Body of pancreas (tissue), 4 donors: ENCODE measurements at regions not wholly inside any gene's neighbourhood (a gene's known extent, or its start where the extent isn't known, plus 50 kb on each side); places are given as distances from the start of the nearest gene placed in this dataset.

Experiments used
- ATAC-seq: fragments of 150-250 bp; one replicate; pipeline ENCODE4 v1.9.1; 2016
- DNase-seq, 4 donors: peaks; one replicate each; pipeline ENCODE4 v3.0.0-alpha.2; 2019
- H3K27ac ChIP-seq, 4 donors: fragments of 200-600 bp; sonication (generic); 1 replicate in 3 of 4; 2 replicates in 1 of 4; pipeline versions ENCODE4 v1.5.1 to v1.6.1; 2016 to 2019; ENCODE audit warnings: mild to moderate bottlenecking in 1 of 4, mixed read lengths in 1 of 4, moderate library complexity in 1 of 4
- H3K27me3 ChIP-seq, 2 donors: fragments of 200-600 bp; sonication (generic); one replicate each; pipeline ENCODE4 v1.6.0; 2016; ENCODE audit warnings: mild to moderate bottlenecking in 1 of 2
- H3K36me3 ChIP-seq, 2 donors: fragments of 200-600 bp; sonication (generic); replicated peaks in 1 of 2; 2 replicates each; pipeline ENCODE4 v1.5.1; 2016; ENCODE audit warnings: low read depth in 2 of 2; ENCODE audit not compliant: insufficient read depth in 1 of 2
- H3K4me1 ChIP-seq: fragments of 200-600 bp; sonication (generic); one replicate; pipeline ENCODE4 v1.6.0; 2016
- H3K4me3 ChIP-seq, 2 donors: fragments of 200-600 bp; sonication (generic); 1 replicate in 1 of 2; 2 replicates in 1 of 2; pipeline ENCODE4 v1.5.1; 2016 to 2019
- H3K9me3 ChIP-seq, 3 donors: fragments of 200-600 bp; sonication (generic); 1 replicate in 2 of 3; 2 replicates in 1 of 3; pipeline ENCODE4 v1.5.1; 2016
- CTCF ChIP-seq, 7 experiments: fragments of 450-650 bp in 4 of 7; fragments of 200-600 bp in 3 of 7; sonication (generic) in 3 of 7; IDR thresholded peaks; one replicate each; pipeline ENCODE4 v1.5.1; 2016 to 2019; ENCODE audit warnings: antibody characterized with exemption in 7 of 7
- POLR2A ChIP-seq, 3 donors: fragments of 450-650 bp; IDR thresholded peaks; one replicate each; pipeline ENCODE4 v1.6.1; 2016; ENCODE audit warnings: antibody characterized with exemption in 3 of 3, mild to moderate bottlenecking in 2 of 3
- WGBS, 2 donors: methylation state at CpG; one replicate each; pipeline ENCODE4 v1.1.5; 2017; 5-methylcytosine and 5-hydroxymethylcytosine counted together
- intact Hi-C: fragments of 100-400 bp; cut with DNase I; formaldehyde crosslinking; loops from one replicate; pipeline ENCODE4 v1.15.1; 2023

- ATAC-seq (peak; percentile 30), DNase-seq (peak in 1 of 4 donors; percentile 13)
- H3K27ac ChIP-seq = peak overlapping the region in 1 of 4 donors; percentile 64
Observed at GRCh38 chr1:29984862-29985605, 738.4 kb downstream of the MATN1 start.

GRCh38 chr1:29984166-29984861 is 739.1 kb downstream of the MATN1 start:
- Histone ChIP-seq H3K9me3 (no peaks in the 10 kb centered on the region), H3K4me3 (no peak overlapping the region), H3K27me3 (no peaks in the 10 kb centered on the region), H3K27ac (peak overlapping the region in 1 of 4 donors; percentile 64), H3K36me3 (no peaks in the 10 kb centered on the region), H3K4me1 (peaks cover 17% of the 10 kb centered on the region)
- intact Hi-C loops = no loop called here
- 37 to 49% methylated on average over 11 of the region's 11 CpGs for WGBS, 2 donors
- DNase-seq (peak in 1 of 4 donors; percentile 35), ATAC-seq (no peak)
- TF ChIP-seq POLR2A (IDR thresholded peaks at IDR 0.05) (no peak), CTCF (IDR thresholded peaks at IDR 0.05) (no peak)

More at GRCh38 chr1:29984862-29985605, 738.4 kb downstream of the MATN1 start:
- peaks cover 17% of the 10 kb centered on the region for H3K4me1 ChIP-seq
- intact Hi-C loops = no loop called here
- no peak for TF ChIP-seq CTCF (IDR thresholded peaks at IDR 0.05)
- no peak for TF ChIP-seq POLR2A (IDR thresholded peaks at IDR 0.05)
- H3K9me3 ChIP-seq = no peaks in the 10 kb centered on the region
- H3K4me3 ChIP-seq = no peak overlapping the region
- WGBS, 2 donors = 31 to 35% methylated on average over 7 of the region's 7 CpGs
- H3K36me3 ChIP-seq = no peaks in the 10 kb centered on the region
- H3K27me3 ChIP-seq = no peaks in the 10 kb centered on the region

GRCh38 chr1:29983321-29983720 is 740.1 kb downstream of the MATN1 start:
- no peak overlapping the region for H3K4me3 ChIP-seq
- intact Hi-C loops = no loop called here
- ATAC-seq (no peak), DNase-seq (no peak)
- no peaks in the 10 kb centered on the region for H3K9me3 ChIP-seq
- no peaks in the 10 kb centered on the region for H3K36me3 ChIP-seq
- no peak overlapping the region for H3K27ac ChIP-seq
- no peaks in the 10 kb centered on the region for H3K27me3 ChIP-seq
- 86 to 92% methylated on average over 7 of the region's 7 CpGs for WGBS, 2 donors
- peaks cover 17% of the 10 kb centered on the region for H3K4me1 ChIP-seq
- TF ChIP-seq CTCF (IDR thresholded peaks at IDR 0.05) (no peak), POLR2A (IDR thresholded peaks at IDR 0.05) (no peak)

- Histone ChIP-seq H3K4me3 (no peak overlapping the region), H3K27me3 (no peaks in the 10 kb centered on the region), H3K36me3 (no peaks in the 10 kb centered on the region), H3K4me1 (peaks cover 17% of the 10 kb centered on the region), H3K9me3 (no peaks in the 10 kb centered on the region), H3K27ac (no peak overlapping the region)
- no peak for TF ChIP-seq POLR2A (IDR thresholded peaks at IDR 0.05)
- intact Hi-C loops = no loop called here
- ATAC-seq (no peak), DNase-seq (no peak)
- WGBS, 2 donors = 68 to 72% methylated on average over 2 to 5 of the region's 5 CpGs
Observed at GRCh38 chr1:29981586-29982239, 741.7 kb downstream of the MATN1 start.

- Histone ChIP-seq H3K36me3 (no peaks in the 10 kb centered on the region), H3K27me3 (no peaks in the 10 kb centered on the region), H3K4me1 (no peaks in the 10 kb centered on the region), H3K9me3 (no peaks in the 10 kb centered on the region), H3K27ac (no peak overlapping the region), H3K4me3 (no peak overlapping the region)
- ATAC-seq = no peak
- no peak for DNase-seq
- intact Hi-C loops = no loop called here
- WGBS, 2 donors = 45 to 53% methylated on average over 4 of the region's 4 CpGs
- TF ChIP-seq POLR2A (IDR thresholded peaks at IDR 0.05) = no peak
Observed at GRCh38 chr1:29977550-29977949, 741.2 kb downstream of the PTPRU start.
